Fibroblast of lung (primary cell): ENCODE measurements at regions not wholly inside any gene's neighbourhood (a gene's known extent, or its start where the extent isn't known, plus 50 kb on each side); places are given as distances from the start of the nearest gene placed in this dataset.

ENCODE experiments used
- EZH2 ChIP-seq: IDR thresholded peaks from 2 replicates; pipeline ENCODE4 v1.5.1; 2012; ENCODE audit warnings: low read length, control low read depth, mild to moderate bottlenecking; ENCODE audit errors: missing control alignments
- TF ChIP-seq, protein P1 (sequence below), 2 donors: IDR thresholded peaks in 1 of 2; conservative IDR thresholded peaks in 1 of 2; 1 replicate in 1 of 2; 2 replicates in 1 of 2; pipeline ENCODE4 v1.5.1; 2011 to 2012; ENCODE audit warnings: low read length in 2 of 2, control low read depth in 1 of 2, inconsistent platforms in 1 of 2, low read depth in 1 of 2, mild to moderate bottlenecking in 1 of 2

DNA sequence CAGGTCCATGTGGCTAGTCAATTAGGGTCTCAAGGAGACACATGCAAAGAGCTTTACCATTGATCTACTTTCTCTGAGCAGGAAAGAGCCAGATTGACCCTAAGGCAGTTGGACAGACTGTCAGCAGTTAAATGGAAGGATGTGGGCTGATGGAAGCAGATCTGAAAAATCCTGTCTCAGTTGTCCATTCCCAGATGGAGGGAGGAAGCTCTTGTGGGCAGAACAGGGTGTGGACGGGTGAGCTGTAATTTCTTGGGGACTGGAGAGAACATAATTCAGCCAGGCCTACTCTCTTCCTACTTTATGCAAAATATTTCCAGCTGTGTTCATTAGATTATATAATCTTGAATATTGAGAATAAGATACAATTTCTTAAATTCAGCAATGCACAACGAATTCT, 163.6 kb downstream of the GNAT3 start:
- TF ChIP-seq, protein P1, sequence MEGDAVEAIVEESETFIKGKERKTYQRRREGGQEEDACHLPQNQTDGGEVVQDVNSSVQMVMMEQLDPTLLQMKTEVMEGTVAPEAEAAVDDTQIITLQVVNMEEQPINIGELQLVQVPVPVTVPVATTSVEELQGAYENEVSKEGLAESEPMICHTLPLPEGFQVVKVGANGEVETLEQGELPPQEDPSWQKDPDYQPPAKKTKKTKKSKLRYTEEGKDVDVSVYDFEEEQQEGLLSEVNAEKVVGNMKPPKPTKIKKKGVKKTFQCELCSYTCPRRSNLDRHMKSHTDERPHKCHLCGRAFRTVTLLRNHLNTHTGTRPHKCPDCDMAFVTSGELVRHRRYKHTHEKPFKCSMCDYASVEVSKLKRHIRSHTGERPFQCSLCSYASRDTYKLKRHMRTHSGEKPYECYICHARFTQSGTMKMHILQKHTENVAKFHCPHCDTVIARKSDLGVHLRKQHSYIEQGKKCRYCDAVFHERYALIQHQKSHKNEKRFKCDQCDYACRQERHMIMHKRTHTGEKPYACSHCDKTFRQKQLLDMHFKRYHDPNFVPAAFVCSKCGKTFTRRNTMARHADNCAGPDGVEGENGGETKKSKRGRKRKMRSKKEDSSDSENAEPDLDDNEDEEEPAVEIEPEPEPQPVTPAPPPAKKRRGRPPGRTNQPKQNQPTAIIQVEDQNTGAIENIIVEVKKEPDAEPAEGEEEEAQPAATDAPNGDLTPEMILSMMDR (conservative IDR thresholded peaks at IDR 0.05 in 1 of 2, IDR thresholded peaks at IDR 0.05 in 1 of 2; ENCODE audit: low read depth in 1 of 2, low read length in 2 of 2) = no peak
- TF ChIP-seq EZH2 = no peak
